Activated CD4-positive, alpha-beta T cell treated with anti-CD3 and anti-CD28 coated beads, Interleukin-2, amount 50 U/mL, for 4 hours (primary cell): ENCODE measurements at regions not wholly inside any gene's neighbourhood (a gene's known extent, or its start where the extent isn't known, plus 50 kb on each side); places are given as distances from the start of the nearest gene placed in this dataset.
"Not testable (repeated sequence)": the region's sequence is repeated elsewhere in the genome, so short reads cannot be mapped to it uniquely, and the experiment has no call there.

ENCODE experiments used
- DNase-seq, 2 experiments: peaks; one replicate each; pipeline ENCODE4 v3.0.0-alpha.2; 2020

DNA sequence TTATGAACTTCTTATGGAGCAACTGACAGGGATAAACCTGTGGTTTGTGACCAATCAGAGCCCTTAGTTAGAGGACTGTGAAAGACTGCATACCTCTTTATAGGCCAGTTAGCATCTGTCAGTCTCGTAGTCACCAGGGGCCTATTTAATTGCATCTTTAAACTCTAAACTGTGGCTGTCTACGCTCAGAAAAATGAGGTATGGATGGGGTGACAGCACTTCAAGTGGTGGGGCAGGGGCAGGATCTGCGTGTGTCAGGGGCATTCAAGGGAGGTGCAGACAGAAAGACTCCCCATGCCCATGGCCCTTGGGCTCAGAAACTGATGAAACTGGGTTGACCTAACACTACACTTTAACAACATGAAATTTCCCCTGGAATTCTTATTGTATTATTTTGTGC lies 132.6 kb upstream of the TBCA start:
- DNase-seq, result no peak

DNA sequence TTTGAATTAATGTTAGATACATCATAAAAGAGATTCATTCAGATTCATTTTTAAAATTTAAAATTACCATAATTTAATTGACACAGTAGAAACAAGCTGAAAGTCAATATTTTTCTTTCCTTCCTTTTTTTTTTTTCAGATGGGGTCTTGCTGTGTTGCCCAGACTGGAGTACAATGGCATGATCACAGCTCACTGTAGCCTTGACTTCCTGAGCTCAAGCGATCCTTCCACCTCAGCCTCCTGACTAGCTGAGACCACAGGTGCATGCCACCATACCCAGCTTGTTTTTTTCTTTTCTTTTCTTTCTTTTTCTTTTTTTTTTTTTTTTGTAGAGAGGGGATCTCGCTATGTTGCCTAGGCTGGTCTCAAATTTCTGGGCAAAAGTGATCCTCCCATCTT lies 131.6 kb upstream of the TBCA start:
- no peak for DNase-seq

DNA sequence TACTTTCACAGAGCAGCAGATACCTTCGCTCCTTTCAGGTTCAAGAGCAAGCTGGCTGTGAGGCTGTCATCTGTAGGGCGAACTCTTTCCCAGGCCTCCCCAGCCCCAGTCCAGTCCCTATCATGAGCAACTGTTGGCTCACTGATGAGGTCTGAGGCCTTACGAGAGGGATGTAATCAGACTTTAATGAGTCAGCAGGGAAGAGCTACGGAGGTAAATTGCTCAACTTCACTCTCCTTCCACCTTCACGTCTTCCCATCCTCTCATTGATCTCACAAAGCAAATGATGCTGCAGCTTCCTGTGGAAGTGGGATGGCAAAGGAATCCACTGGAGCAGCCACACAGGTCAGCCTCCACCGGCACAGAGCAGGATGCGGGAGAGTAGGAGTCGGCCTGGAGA lies 130.7 kb upstream of the TBCA start:
- DNase-seq, result no peak

DNA sequence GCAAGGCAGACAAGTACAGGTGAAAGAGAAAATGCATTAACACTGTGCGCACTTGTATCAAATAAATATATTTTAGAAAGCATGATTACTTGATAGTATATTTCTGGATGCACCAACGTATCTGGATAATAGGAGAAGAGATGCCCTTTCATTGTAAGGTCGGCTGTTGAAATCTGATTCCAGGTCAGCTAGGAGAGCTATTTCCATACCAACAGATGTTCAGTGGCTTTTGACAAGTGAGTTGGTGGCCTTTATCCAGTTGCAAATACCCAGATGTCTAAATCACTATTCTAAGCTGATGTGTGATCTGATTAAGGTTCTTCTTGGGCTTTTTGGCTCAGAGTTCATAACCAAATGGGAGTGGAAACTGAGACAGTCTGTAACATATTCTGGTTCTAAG lies 128.2 kb upstream of the TBCA start:
- no peak for DNase-seq

DNA sequence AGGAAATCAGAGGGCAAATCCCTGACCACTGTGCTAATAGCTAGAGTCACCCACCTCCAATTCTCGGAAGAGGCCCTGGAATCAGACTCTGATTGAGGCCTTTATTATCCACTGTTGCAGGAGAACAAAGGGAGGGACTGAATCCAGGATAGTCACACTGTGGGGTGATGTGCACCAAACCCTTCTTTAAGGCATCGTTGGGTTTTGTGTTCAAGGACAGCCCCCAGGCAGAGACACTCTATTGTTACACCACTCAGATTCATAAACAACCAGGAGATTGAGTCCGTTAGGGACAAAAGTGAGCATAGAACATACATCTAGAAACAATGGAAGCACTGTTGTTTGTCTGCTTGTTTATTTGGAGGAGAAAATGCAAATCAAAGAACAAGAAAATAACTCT lies 124.6 kb upstream of the TBCA start:
- DNase-seq, result no peak

DNA sequence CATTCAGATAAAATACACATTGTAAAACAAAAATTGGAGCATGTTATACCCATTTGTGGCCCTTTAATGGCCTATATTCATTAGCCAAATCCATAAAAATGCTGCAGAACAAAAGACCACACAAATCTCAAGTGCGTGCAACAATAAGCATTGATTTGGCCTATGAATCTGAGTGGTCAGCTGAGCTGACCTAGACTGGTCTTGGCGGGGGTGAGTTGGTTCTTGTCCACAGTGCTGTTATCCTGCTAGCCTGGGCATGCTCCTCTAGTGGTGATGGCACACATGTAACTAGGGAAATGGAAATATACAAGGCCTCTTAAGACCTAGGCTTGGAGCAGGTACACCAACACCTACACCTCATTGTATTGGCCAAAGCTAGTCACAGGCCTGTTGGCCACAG lies 122.2 kb upstream of the TBCA start:
- no peak for DNase-seq

DNA sequence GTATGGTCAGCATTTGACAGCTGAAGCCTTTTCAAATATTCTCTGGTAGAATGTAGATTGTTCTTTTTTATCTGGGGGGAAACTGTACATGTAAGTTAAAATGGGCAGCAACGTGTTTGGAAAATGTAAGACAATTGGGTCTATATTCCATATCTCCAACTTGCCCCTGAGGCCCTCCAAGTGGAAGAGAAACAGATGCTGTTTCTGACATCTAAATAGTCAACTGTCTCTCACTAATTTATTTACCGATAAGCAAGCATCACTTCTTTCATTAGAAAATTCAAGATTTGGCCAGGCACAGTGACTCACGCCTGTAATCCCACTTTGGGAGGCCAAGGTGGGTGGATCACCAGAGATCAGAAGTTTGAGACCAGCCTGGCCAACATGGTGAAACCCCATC lies 120.2 kb upstream of the TBCA start:
- no peak for DNase-seq

DNA sequence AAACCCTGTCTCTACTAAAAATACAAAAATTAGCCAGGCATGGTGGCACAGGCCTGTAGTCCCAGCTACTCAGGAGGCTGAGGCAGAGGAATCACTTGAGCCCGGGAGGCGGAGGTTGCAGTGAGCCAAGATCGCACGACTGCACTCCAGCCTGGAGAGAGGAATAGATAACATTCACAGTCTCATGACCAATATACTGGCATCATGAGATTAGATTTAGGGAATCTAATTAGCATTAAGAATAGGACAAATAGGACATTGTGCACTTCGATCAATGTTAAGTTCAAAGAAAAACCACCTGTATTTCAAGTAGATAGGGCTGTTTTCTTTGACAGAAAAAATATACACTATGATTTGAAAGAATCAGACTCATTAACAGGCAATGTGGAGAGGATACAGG lies 118.0 kb upstream of the TBCA start:
- DNase-seq, result not testable (repeated sequence)

DNA sequence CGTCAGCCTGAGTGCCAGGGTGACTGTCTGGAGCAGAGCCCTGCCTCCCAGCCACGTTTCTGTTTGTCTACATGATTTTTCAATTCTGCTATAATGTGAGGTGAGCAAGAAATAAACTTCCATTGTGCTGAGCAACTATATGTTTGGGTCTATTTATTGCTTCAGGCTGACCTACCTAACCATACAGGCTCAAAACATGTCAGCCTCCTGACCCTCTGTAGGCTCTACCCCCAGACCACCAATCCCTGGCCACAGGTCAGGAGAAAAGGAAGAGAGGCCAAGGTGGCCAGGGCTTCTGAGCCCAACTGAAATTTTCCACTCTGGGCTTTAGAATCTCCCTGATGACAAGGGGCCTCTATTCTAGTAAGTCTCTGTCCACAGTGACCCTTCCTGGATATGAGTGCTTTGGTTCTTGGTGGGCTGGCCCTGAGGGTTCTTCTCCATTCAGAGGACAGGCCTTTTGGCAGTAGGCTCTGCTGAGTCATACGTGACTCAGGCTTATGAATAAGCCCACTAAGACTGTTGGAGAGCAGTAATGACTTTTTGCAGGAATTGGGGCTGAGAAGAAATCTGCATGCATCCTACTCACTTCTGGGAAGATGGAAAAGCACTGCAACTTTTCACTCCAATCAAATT lies 117.2 kb upstream of the TBCA start:
- DNase-seq, result no peak

DNA sequence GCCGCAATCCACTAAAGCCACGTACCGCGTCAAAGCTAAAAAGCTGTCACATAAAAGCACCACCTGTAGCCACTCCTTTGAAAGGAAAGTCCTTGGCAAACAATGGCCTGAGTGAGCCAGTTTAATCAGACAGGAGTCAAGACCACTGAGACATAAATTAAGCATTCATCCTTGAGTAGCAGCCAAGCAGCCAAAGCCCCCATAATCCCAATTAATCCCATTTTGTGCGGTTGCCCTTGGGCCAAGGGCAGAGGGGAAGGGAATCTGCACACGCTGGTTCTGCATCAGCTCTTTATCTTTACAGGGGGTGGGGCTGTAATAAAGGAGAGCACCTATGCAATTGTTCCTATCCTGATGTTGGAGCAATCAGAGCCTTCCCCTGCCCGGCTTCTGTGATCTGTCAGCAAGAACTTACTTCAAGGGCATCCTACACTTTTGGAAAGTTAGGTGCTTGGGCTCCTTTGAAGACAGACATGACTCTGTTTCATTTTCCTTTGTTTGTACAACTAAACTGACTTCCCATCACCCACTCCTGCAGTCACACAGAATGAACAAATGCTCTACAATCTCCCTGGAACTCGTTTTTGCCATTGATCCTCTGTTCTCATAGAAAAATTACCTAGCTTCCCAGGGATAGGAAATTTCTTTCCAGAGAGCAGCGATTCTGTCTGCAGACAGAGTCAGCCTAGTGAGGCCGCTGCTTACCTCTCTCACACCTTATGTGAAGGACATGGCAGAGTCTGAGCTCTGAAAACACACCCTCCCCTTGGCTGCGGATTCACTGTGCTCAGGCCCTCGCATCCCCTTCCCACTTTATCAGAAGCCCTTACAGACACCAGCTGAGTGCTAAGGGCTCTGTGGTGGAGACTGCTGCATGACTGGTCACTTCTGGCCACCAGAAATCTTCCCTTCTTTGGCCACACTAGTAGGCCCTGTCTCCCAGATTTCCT lies 116.2 kb upstream of the TBCA start:
- no peak for DNase-seq

DNA sequence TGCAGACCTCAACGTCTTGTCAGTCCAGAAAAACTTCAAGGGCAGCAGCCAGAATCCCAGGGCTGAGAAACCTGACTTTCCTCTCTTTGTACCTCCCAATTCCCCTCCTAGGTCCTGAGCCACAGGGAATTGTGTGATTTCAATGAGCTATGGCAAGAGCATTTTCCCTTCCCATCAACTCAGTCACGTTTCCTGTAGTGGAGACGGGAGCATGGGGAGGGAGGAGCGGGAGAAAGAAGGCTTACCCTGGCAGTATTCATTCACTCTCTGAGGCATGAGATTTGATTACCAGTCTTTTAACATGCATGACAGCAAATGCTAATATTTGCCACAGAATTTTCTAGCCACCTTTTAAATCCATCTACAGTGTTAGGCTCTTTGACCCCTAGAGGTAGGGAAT lies 109.4 kb upstream of the TBCA start:
- no peak for DNase-seq

DNA sequence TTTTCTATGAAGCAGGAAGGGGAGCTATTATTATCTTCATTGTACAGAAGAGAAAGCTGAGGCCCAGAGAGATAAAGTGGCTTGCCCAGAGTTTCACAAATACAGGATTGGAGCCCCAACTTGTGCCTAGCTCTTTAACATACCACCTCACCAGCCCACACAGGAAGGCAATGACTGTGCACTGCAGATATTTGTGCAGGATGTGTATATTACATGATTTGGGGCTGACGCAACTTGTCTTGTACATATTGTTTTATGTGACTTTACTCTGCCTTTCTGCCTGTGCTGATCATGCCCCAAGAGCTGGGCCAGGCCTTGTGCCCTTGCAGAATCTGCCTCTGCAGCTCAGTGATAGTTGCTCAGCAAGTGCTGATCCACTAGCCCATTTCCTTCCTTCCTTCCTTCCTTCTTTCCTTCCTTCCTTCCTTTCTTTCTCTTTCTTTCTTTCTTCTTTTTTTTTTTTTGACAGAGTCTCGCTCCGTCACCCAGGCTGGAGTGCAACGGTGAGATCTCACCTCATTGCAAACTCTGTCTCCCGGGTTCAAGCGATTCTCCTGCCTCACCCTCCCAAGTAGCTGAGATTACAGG lies 106.6 kb upstream of the TBCA start:
- no peak for DNase-seq

DNA sequence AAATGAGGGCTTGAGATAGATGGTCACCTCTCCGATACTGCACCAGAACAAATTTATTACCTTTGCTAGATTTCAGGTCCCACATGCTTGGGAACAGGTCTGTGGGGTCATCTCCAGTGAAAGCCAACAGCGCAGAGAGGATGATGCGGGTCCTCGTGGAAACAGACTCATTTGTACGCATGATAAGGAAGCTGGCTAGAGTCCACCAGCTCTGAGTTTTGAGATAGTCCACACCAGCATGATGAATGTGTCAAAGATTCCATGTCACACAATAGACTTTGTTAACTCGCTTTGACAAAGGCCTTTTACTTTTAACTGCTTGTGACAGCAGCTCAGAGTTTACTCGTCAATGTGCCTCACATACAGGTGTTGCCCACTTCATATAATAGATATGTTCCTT lies 105.4 kb upstream of the TBCA start:
- DNase-seq, result no peak

DNA sequence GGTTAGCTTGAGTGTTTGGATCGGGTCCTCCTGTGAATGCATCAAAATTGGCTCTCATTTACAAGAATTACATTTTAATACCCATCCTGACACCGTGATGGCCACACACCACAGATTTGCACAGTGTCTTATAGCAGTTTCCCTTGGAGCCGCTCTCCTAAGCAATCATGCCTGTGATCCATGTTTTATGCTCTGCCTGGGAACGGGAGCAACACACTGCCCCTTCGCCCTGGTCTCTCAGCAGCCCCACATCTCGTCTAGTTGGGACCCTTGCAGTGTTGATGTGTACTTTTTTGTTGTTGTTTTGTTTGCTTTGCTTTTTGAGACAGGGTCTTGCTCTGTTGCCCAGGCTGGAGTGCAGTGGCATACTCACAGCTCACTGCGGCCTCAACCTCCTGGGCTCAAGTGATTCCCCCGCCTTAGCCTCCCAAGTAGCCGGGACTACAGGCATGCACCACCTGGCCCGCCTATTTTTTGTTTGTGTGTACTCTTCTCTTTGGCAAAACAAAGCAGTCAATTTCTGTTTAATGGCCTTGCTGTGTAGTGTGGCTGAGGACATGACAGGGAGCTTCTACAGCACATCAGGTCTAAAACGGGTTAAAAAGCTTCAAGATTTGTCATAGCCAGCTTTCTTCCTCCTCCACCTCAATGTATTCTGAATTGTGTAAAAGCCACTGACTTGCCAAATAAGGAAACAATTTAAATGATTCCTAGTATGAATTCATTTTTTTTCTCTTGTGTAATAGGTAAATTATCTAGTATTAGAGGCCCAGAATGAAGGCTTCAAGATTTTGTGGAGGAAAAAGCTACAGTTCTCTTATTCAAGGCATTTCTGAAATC lies 101.6 kb upstream of the TBCA start:
- DNase-seq, result no peak

DNA sequence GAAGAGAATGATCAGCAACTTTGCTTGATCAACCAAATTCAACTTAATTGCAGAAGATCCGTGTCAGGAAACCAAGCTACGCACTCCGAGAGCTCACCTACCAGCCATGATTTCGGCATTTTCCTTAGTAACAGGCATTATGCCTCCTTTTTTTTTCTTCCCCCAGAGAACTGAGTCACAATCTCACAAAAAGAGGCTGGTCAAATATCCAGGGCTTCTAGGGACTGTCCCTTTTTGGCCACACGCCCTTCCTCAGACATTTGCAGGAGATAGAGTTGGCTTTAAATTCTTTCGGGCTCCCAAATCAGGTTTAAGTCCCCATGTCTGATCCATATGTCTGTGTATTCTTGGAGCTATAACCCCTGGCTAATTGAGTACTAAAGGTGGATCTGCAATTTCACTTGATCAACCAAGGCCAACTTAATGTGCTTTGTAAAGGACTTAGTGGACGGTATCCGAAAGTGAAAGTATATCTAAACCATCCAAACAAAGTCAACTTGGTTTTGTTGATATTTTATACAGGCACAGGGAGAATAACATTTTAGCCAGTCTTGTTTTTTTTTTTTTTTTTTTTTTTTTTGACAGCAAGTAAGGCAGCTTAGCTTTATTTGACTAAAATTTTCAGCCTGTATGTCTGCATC lies 100.8 kb upstream of the TBCA start:
- no peak for DNase-seq

DNA sequence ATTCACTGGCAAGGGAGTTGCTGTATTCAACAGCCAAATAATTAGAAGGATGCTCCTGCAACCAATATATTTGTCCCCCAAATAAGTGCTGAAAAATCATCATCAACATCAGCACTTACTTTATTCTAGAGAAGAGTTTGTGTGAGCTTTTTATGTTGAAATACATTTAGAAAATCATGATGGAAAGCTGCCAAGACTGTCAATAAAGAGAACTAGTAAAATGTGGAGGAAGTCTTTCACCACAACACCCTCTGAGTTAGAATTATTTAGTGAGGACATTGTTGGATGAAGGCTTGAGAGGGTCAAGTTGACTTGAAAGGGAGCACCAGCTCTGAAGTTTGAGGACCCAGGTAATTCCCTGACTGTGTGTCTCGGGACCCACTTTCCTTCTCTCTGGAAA lies 100.2 kb upstream of the TBCA start:
- no peak for DNase-seq

DNA sequence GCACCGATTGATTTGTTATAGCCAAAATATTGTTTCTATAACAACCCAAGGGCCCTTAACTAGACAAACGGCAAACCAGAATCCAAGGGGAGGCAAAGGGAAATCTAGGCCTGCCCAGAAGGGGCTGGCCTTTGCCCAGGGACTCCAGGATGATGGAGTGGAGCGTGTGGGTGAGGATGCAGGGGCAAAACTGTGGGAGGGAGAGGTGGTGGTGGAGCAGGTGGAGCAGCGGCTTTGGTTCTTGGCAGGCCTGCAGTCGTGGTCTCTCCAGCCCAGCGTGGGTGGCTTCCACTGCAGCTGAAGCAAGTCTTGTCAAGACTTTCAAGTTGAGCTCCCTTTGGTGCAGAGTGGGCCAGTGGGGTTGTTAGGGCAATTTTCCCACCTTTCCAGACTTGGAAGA lies 98.6 kb upstream of the TBCA start:
- DNase-seq, result no peak

DNA sequence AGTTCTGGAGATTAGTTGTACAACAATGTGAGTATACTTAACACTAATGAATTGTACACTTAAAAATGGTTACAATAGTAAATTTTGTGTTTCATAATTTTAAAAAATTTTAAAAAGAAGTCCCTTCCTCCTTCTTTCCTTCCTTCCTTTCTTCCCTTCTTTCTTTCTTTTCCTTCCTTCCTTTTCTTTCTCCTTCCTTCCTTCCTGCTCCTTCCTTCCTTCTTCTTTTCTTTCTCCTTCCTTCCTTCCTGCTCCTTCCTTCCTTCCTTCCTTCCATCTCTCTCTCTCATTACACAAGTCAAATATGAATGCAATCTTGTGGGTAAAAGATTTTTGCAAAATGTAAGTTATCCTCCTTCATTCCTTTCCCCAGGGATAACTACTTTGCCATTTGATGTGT lies 97.1 kb upstream of the TBCA start:
- no peak for DNase-seq

DNA sequence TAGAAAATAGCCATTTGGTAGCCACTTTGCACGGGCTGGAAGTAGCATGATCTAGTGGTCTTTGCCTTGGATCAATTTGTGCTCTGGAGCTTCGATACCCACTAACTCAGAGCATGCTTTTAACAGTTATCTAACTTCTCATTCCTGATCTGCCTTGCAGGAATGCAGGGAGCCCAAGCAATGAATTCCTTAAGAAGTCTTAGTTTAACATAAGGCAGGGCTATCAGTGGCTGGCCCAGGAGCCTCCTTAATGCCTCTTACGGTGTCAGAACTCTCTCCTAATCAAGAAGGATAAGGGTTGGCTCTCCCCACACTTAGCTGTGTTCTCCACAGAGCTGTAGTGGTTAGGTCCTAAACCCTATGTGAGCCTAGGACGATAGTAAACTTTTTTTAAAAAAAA lies 95.8 kb upstream of the TBCA start:
- no peak for DNase-seq

DNA sequence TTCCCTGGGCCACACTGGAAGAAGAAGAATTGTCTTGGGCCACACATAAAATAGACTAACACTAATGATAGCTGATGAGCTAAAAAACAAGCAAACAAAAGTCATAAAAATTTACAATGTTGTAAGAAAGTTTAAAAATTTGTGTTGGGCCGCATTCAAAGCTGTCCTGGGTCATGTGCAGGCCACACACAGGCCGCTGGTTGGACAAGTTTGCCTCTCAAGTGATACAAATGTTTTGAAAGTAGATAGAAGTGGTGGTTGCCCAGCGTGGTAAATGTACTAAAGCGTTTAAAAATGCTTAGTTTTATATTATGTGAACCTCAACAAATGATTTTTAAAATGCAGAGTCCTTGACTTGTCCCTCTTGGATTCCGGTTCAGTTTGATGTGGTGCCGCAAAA lies 94.9 kb upstream of the TBCA start:
- DNase-seq, result no peak

DNA sequence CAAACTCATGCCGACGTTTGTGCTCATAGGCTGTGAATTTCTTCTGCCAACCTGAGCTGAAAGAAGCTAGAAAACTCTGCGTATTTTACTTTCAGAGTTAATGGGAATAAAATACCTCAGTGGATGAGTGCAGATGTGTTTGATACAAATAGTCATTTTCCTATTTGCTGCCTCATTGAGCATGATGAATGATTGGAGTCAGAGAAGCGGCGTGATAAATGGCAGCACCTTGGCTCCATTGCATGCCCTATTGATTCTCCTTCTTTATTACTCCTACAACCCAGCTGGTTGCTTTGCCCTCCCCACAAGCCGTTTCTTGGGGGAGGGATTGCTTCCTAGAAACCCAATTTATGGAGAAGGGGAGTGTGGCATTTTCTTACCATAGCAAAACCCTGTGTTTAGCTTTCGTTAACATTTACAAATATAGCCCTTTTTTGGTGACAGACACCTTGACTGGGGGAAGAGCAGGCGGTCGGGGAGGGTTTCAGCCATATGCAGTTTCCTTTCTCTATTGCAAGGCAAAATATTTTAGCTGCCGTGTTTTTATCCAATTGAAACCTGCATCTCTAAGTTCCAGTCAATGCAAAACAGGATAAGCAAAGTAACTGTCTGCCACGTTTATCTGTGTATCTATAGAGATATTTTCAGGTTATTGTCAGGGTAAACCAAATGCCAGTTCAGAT lies 93.1 kb upstream of the TBCA start:
- no peak for DNase-seq

DNA sequence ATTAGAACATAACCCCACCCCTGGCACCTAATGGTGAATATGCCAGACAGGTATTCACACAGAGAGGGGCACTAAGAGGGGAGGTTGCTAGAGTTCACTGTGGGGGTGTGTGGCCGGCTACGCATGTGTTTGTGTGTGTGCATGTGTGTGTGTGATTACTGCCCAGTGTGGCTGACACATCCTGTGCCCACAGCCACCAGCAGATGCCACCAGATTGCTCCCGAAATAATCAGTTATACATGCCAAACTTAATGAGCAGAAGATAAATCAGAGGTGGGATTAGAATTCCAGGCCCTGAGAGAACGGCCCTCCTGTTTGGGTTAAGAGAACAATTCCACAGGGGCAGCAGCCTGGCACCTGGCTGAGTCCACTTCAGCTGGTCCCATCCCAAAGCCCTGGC lies 91.8 kb upstream of the TBCA start:
- DNase-seq, result no peak
